A549 (cell line): ENCODE measurements at regions not wholly inside any gene's neighbourhood (a gene's known extent, or its start where the extent isn't known, plus 50 kb on each side); places are given as distances from the start of the nearest gene placed in this dataset.

Source experiments
- ATAC-seq, 2 experiments: fragments of 200-7000 bp in 1 of 2; fragments of >200 bp in 1 of 2; cut with Nextera tagmentation in 1 of 2; cut with Tn5 transposase in 1 of 2; 3 replicates each; pipeline versions ENCODE4 v1.8.0 to v1.9.1; 2018 to 2020; ENCODE audit warnings: mild to moderate bottlenecking in 1 of 2, moderate library complexity in 1 of 2
- CTCF ChIA-PET: fragments of 300-600 bp; sonication (Branson Sonifier 250); formaldehyde crosslinking; extraction: SDS; loops from one replicate; lab custom pipeline; 2021; ENCODE audit warnings: antibody characterized with exemption, inconsistent platforms; lab: Yijun Ruan, JAX
- POLR2A ChIA-PET: fragments of 350-600 bp; formaldehyde crosslinking; extraction: SDS; loops from one replicate; lab custom pipeline; 2021; ENCODE audit warnings: antibody characterized with exemption, inconsistent platforms; lab: Yijun Ruan, JAX
- DNase-seq, 2 experiments: peaks; one replicate each; pipeline versions ENCODE4 v3.0.0 to v3.0.0-alpha.2; 2011 to 2016; ENCODE audit warnings: low read depth in 1 of 2, low spot score in 1 of 2
- FAIRE-seq: peaks from 2 replicates; lab custom pipeline; 2011; peaks lifted over from hg19 to GRCh38; lab: Jason Lieb, UNC
- H3K27ac ChIP-seq, 2 experiments: fragments of >200 bp; sonication (Bioruptor Twin); formaldehyde crosslinking; 3 replicates each; pipeline ENCODE4 v1.5.1; 2016 to 2017
- H3K4me1 ChIP-seq: fragments of >200 bp; sonication (Bioruptor Twin); formaldehyde crosslinking; 3 replicates; pipeline ENCODE4 v1.6.1; 2016
- H3K4me2 ChIP-seq: fragments of >200 bp; sonication (Bioruptor Twin); formaldehyde crosslinking; 3 replicates; pipeline ENCODE4 v1.6.1; 2016
- H3K4me3 ChIP-seq: fragments of >200 bp; sonication (Bioruptor Twin); formaldehyde crosslinking; 3 replicates; pipeline ENCODE4 v1.5.1; 2016
- H3K9me3 ChIP-seq: fragments of >200 bp; sonication (Bioruptor Twin); formaldehyde crosslinking; 3 replicates; pipeline ENCODE4 v1.6.1; 2016
- BCL3 ChIP-seq: fragments of >200 bp; sonication (Bioruptor Twin); formaldehyde crosslinking; IDR thresholded peaks from 3 replicates; pipeline ENCODE4 v1.6.1; 2016
- BHLHE40 ChIP-seq: IDR thresholded peaks from 2 replicates; pipeline ENCODE4 v1.6.1; 2012; ENCODE audit warnings: low read depth, low read length, inconsistent platforms
- CEBPB ChIP-seq, 2 experiments: fragments of >200 bp in 1 of 2; sonication (Bioruptor Twin) in 1 of 2; formaldehyde crosslinking in 1 of 2; IDR thresholded peaks; 2 replicates each; pipeline ENCODE4 v1.6.1; 2012 to 2016
- E2F6 ChIP-seq: IDR thresholded peaks from 2 replicates; pipeline ENCODE4 v1.6.1; 2012; ENCODE audit warnings: low read depth, borderline replicate concordance
- EHMT2 ChIP-seq: fragments of 200-600 bp; sonication (generic); IDR thresholded peaks from 2 replicates; pipeline ENCODE4 v1.6.1; 2016; ENCODE audit warnings: antibody characterized with exemption, low read depth, mild to moderate bottlenecking, moderate library complexity
- ELK1 ChIP-seq: fragments of 150-350 bp; IDR thresholded peaks from 2 replicates; pipeline ENCODE4 v1.6.1; 2014; ENCODE audit warnings: low read depth, mild to moderate bottlenecking, low read length
- EP300 ChIP-seq, 2 experiments: fragments of >200 bp; sonication (Bioruptor Twin); formaldehyde crosslinking; IDR thresholded peaks; 2 replicates in 1 of 2; 3 replicates in 1 of 2; pipeline ENCODE4 v1.6.1; 2016 to 2017
- ESRRA ChIP-seq: fragments of 150-350 bp; IDR thresholded peaks from 2 replicates; pipeline ENCODE4 v1.6.1; 2014; ENCODE audit warnings: mild to moderate bottlenecking, low read length, borderline replicate concordance
- FOSB ChIP-seq: fragments of 250-450 bp; sonication (Bioruptor Pico); IDR thresholded peaks from 2 replicates; pipeline ENCODE4 v1.5.0; 2020; ENCODE audit warnings: mild to moderate bottlenecking, moderate library complexity
- HES2 ChIP-seq: fragments of >200 bp; sonication (Bioruptor Twin); formaldehyde crosslinking; IDR thresholded peaks from 2 replicates; pipeline ENCODE4 v1.6.1; 2016
- HOXA7 ChIP-seq: fragments of 250-450 bp; sonication (Bioruptor Pico); IDR thresholded peaks from 2 replicates; pipeline ENCODE4 v1.5.0; 2020; ENCODE audit warnings: mild to moderate bottlenecking, moderate library complexity
- KDM1A ChIP-seq: fragments of 200-600 bp; sonication (generic); IDR thresholded peaks from 2 replicates; pipeline ENCODE4 v1.6.1; 2016; ENCODE audit warnings: low read depth, mild to moderate bottlenecking
- MAX ChIP-seq: IDR thresholded peaks from 2 replicates; pipeline ENCODE4 v1.6.1; 2012
- MAZ ChIP-seq: fragments of 150-350 bp; IDR thresholded peaks from 2 replicates; pipeline ENCODE4 v1.6.1; 2014; ENCODE audit warnings: antibody characterized with exemption, low read depth, low read length, borderline replicate concordance
- MYC ChIP-seq: IDR thresholded peaks from 2 replicates; pipeline ENCODE4 v1.6.1; 2012; ENCODE audit warnings: mild to moderate bottlenecking, inconsistent platforms, low read length, improper control_type of control experiment, borderline replicate concordance
- PBX3 ChIP-seq: IDR thresholded peaks from 2 replicates; pipeline ENCODE4 v1.6.1; 2012
- POLR2A ChIP-seq: IDR thresholded peaks from 2 replicates; pipeline ENCODE4 v1.6.1; 2012; ENCODE audit warnings: mild to moderate bottlenecking, low read length
- POLR2AphosphoS2 ChIP-seq: conservative IDR thresholded peaks from 2 replicates; pipeline ENCODE4 v1.6.1; 2012; ENCODE audit warnings: low read length, improper control_type of control experiment, inconsistent platforms
- RAD21 ChIP-seq, 2 experiments: fragments of >200 bp in 1 of 2; sonication (Bioruptor Twin) in 1 of 2; formaldehyde crosslinking in 1 of 2; IDR thresholded peaks in 1 of 2; conservative IDR thresholded peaks in 1 of 2; 2 replicates in 1 of 2; 3 replicates in 1 of 2; pipeline ENCODE4 v1.6.1; 2012 to 2018; ENCODE audit warnings: inconsistent platforms in 1 of 2
- RARB ChIP-seq: fragments of 250-450 bp; sonication (Bioruptor Pico); IDR thresholded peaks from 2 replicates; pipeline ENCODE4 v1.8.0; 2021; ENCODE audit warnings: mild to moderate bottlenecking, moderate library complexity
- REST ChIP-seq: fragments of 200-600 bp; sonication (generic); IDR thresholded peaks from 2 replicates; pipeline ENCODE4 v1.6.1; 2016; ENCODE audit warnings: antibody characterized with exemption, mild to moderate bottlenecking, moderate library complexity
- SMC3 ChIP-seq: fragments of >200 bp; sonication (Bioruptor Twin); formaldehyde crosslinking; IDR thresholded peaks from 3 replicates; pipeline ENCODE4 v1.6.1; 2018; ENCODE audit warnings: inconsistent platforms
- USF2 ChIP-seq: fragments of 450-650 bp; IDR thresholded peaks from 2 replicates; pipeline ENCODE4 v1.6.1; 2014; ENCODE audit warnings: antibody characterized with exemption
- ZC3H11A ChIP-seq: fragments of 450-650 bp; IDR thresholded peaks from 2 replicates; pipeline ENCODE4 v1.6.1; 2014; ENCODE audit warnings: antibody characterized with exemption, mild to moderate bottlenecking
- WGBS: methylation state at CpG from one replicate; pipeline ENCODE4 v1.1.6; 2017; ENCODE audit errors: missing lambda C conversion rate; 5-methylcytosine and 5-hydroxymethylcytosine counted together

- FAIRE-seq (no peak), ATAC-seq (no peak)
- WGBS: 14% methylated on average over 6 of the region's 6 CpGs
- Histone ChIP-seq H3K4me2 (no peak overlapping the region), H3K9me3 (no peaks in the 10 kb centered on the region), H3K4me1 (no peaks in the 10 kb centered on the region), H3K27ac (no peak overlapping the region)
- CTCF ChIA-PET: no interaction called here
- POLR2A ChIA-PET: no interaction called here
- TF ChIP-seq HOXA7 (CRISPR knock-in tag): no peak
- TF ChIP-seq PBX3: no peak
- no peak for TF ChIP-seq RAD21 (conservative IDR thresholded peaks at IDR 0.05 in 1 of 2, IDR thresholded peaks at IDR 0.05 in 1 of 2)
- no peak for TF ChIP-seq ELK1
- no peak for TF ChIP-seq KDM1A
- no peak for TF ChIP-seq BCL3
- TF ChIP-seq, all 56 proteins: peak for 0
- no peak for DNase-seq
- no peak overlapping the region for H3K4me3 ChIP-seq
Measured at GRCh38 chr10:56844978-56845529, 484.0 kb upstream of the ZWINT start.

GRCh38 chr10:56836659-56837058 lies 475.6 kb upstream of the ZWINT start:
- POLR2A ChIA-PET: no interaction called here
- TF ChIP-seq FOSB (CRISPR knock-in tag) (no peak), PBX3 (no peak), RARB (CRISPR knock-in tag) (no peak)
- Histone ChIP-seq H3K27ac (no peak overlapping the region), H3K4me3 (no peak overlapping the region), H3K4me2 (no peak overlapping the region), H3K9me3 (0 out of 3 replicates have a peak, but pooled peaks cover 3% of the 10 kb centered on the region), H3K4me1 (no peaks in the 10 kb centered on the region)
- FAIRE-seq (no peak), DNase-seq (no peak), ATAC-seq (no peak)
- CTCF ChIA-PET: no interaction called here

GRCh38 chr10:56831681-56832080 lies 470.6 kb upstream of the ZWINT start:
- POLR2A ChIA-PET: no interaction called here
- WGBS: 0% methylated on average over 3 of the region's 3 CpGs
- CTCF ChIA-PET: no interaction called here
- TF ChIP-seq MAZ (no peak), BHLHE40 (no peak), HES2 (no peak), EP300 (IDR thresholded peaks at IDR 0.05) (no peak), MAX (no peak), POLR2A (no peak), ESRRA (no peak), CEBPB (IDR thresholded peaks at IDR 0.05) (no peak), E2F6 (no peak), REST (no peak), SMC3 (no peak), ZC3H11A (no peak), EHMT2 (no peak), HOXA7 (CRISPR knock-in tag) (no peak), USF2 (no peak), KDM1A (no peak), POLR2AphosphoS2 (no peak), MYC (no peak)

More at GRCh38 chr10:56831681-56832080, 470.6 kb upstream of the ZWINT start:
- Histone ChIP-seq H3K4me3 (no peak overlapping the region), H3K4me1 (no peaks in the 10 kb centered on the region), H3K4me2 (no peak overlapping the region), H3K27ac (no peak overlapping the region), H3K9me3 (0 out of 3 replicates have a peak, but pooled peaks cover 3% of the 10 kb centered on the region)
- FAIRE-seq: no peak
- no peak for DNase-seq
- ATAC-seq: no peak
